Embryonic facial prominence (tissue), 1 donor: ENCODE measurements at regions not wholly inside any gene's neighbourhood (a gene's known extent, or its start where the extent isn't known, plus 50 kb on each side); places are given as distances from the start of the nearest gene placed in this dataset.
A peak's percentile ranks its signal among the peaks of the same experiment; 100 is the strongest.

Source experiments
- DNase-seq: peaks from one replicate; pipeline ENCODE4 v3.0.0-alpha.2; 2016; ENCODE audit errors: extremely low spot score

GRCh38 chr18:39403121-39403520 is 1837.5 kb upstream of the CELF4 start:
- DNase-seq = no peak

DNA sequence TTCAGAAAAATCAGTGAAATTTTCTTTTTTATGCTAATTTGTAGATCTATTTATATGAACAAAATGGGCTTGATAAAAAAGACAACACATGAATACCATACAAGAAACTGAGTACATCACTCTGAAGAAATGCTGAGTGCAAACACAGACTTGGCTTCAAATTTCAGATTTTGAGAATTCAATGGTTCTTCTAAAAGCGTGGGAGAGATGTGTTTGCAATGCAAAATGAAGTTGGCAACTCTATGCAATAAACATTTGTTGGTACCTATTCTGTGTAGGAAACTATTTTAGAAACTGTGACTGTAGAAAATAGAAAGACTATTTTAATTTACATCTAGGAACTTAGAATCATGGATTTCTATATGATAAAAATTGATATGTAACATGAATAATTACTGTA is 1834.1 kb upstream of the CELF4 start:
- DNase-seq = no peak

DNA sequence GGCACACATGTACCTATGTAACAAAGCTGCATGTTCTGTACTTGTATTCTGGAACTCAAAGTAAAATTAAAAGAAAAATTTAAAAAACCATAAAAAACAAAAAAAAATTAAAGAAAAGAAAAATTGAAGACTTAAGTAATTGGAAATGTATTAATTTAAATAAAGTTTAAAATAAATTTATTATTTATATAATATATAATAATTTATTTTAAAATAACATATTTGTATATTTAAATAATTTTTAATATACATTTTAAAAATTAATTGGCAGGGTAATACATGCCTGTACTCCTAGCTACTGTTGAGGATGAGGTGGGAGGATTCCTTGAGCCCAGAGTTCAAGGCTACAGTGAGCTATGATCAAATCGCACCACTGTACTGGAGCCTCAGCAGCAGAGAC is 1830.6 kb upstream of the CELF4 start:
- DNase-seq = no peak

DNA sequence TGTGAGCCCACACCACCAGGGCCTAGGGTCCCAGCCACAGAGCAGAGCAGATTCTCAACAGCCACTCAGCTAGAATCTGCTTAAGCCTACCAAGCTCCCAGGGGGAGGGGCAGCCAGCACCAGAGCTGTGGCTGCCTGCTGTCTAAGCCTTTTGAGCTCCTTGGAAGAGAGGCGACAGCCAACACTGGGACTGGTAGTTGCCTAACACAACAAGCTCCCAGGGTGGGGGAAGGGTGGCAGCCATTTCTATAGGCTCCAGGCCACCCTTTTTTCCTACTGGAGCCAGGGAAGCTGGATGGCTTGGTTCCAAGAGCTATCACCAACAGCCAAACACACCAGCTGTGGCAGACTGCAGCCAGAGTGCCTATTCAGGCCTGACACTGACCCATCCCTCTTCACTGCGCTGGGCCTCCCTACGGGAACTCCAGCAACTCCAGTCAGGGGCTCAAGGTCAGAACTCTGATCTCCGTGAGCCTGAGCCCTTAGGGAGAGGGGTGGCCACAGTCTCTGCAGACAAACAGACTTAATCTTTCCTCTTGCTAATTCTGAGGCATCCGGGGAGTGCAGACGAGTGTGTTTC is 1824.3 kb upstream of the CELF4 start:
- DNase-seq = no peak

DNA sequence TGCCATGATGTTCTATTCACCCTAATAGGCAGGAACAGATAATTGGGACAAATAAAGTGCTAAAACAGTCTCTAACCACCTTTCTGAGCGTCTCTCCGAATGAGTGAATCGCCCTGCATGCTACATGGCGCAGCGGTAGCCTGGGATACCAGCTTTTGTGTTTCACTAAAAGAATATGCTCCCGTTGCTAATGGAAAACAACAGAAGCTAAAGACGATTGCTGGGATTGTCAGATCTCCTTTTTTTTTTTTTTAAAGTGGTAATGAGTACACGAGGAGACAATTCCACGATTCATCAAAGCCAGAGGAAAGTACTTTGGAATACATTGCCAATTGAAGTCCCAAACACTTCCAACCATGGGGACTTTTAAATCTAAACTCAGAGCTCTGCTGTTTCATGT is 1815.3 kb upstream of the CELF4 start:
- no peak for DNase-seq

GRCh38 chr18:39380186-39380725 is 1814.7 kb upstream of the CELF4 start:
- DNase-seq = no peak

DNA sequence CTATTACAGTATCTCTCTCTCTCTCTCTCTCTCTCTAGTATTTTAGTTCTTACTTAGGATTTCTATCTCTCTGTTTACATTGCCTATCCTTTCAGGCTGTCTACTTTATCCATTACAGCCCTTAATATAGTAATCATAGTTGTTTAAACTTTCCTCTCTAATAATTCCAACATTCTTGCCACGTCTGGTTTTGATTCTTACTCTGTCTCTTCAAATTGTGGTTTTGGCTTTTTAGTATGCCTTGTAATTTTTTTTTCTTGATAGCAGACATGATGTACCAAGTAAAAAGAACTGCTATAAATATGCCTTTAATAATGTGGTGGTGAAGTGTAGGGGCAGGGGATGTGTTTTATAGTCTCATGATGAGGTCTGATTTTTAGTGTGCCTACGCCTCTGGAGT is 1809.5 kb upstream of the CELF4 start:
- peak; percentile 15 for DNase-seq

DNA sequence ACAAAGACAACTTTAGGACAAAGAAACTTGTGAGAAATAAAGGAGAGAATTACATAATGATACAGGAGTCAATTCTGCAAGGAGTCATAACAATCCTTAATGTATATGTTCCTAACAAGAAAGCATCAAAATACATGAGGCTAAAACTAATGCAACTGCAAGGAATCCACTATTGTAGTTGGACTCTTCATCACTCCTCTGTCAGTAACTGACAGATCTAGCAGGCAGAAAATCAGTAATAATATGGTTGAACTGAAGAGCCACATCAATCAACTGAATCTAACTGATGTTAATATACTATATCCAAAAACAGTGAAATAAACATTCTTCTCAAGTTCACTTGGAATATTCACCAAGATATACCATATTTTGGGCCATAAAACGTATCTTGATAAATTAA is 1806.4 kb upstream of the CELF4 start:
- DNase-seq = no peak

GRCh38 chr18:39366656-39367055 is 1801.1 kb upstream of the CELF4 start:
- DNase-seq = no peak

GRCh38 chr18:39365836-39366485 is 1800.4 kb upstream of the CELF4 start:
- no peak for DNase-seq

GRCh38 chr18:39360072-39360471 is 1794.5 kb upstream of the CELF4 start:
- DNase-seq = no peak

DNA sequence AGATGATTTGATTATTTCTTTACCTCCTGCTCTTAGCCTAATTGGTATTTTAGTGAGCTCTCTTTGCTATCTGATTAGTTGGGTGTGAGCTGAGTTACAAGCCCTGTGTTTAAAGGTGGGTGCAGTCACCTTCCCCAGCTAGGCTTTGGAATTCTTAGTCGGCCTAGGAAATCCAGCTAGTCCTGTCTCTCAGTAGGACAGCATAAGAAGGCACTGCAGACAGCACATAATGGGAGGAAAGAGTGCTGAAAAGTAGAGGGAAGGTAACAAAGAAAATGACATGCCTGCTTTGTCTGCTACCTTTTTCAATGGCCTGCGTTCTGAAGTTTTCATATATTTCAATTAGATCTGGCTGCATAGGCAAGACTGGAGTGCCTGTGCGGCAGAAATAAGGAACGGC is 1794.0 kb upstream of the CELF4 start:
- DNase-seq = no peak

- no peak for DNase-seq
Measured at GRCh38 chr18:39350945-39351344, 1785.3 kb upstream of the CELF4 start.

- DNase-seq = no peak
Measured at GRCh38 chr18:39349801-39350200, 1784.2 kb upstream of the CELF4 start.

- DNase-seq = no peak
Measured at GRCh38 chr18:39348757-39349156, 1783.2 kb upstream of the CELF4 start.

DNA sequence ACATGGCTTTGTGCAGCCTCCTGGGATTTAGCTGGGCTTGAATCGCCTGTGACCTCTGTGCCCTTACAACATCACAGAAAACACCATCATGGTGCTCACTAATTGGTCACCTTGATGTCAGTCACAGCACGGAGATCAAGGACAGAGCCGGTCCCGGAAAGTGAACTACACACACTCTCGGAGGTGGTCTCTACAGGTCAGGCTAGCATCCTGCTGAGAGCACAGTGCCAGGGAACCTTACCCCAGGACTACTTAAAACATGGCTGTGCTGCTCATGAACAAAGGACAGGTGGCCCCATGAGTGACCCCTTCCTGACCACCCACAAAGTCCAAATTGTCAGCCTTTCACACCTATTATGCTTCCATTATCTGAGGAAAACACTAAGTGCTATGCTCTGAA is 1782.1 kb upstream of the CELF4 start:
- DNase-seq = no peak

- DNase-seq = no peak
Measured at GRCh38 chr18:39346916-39347315, 1781.3 kb upstream of the CELF4 start.

GRCh38 chr18:39345321-39345720 is 1779.7 kb upstream of the CELF4 start:
- no peak for DNase-seq

DNA sequence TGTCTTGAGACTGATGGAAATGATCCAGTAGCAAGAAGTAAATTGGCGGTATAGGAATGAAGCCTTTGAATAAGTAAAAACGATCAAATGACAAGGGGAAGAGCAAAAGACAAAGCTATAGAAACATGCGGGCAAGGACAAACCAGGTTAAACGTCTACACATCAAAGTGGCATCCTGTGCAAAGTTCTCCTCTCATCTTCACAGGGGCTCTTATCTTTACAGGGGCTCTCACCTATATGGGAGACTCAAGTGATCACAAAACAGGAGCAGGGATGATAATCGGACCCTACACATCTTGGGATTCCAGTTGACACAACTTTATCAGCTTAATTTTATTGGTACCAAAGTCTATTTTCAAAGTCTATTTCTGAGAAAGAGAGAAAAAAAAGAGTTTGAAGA is 1778.9 kb upstream of the CELF4 start:
- no peak for DNase-seq

- DNase-seq = no peak
Measured at GRCh38 chr18:39341129-39341528, 1775.5 kb upstream of the CELF4 start.

GRCh38 chr18:39340418-39340817 is 1774.8 kb upstream of the CELF4 start:
- no peak for DNase-seq

GRCh38 chr18:39329496-39330275 is 1764.1 kb upstream of the CELF4 start:
- no peak for DNase-seq

- DNase-seq = no peak
Measured at GRCh38 chr18:39326772-39327171, 1761.2 kb upstream of the CELF4 start.
